Hematopoietic multipotent progenitor cell treated with erythropoietin and hydrocortisone succinate and interleukin-3 and kit ligand, for 15 days (in vitro differentiated cells): ENCODE measurements at regions not wholly inside any gene's neighbourhood (a gene's known extent, or its start where the extent isn't known, plus 50 kb on each side); places are given as distances from the start of the nearest gene placed in this dataset.

Source experiments
- DNase-seq: peaks from one replicate; pipeline ENCODE4 v3.0.0-alpha.2; 2015; ENCODE audit warnings: low spot score

GRCh38 chr13:33372251-33372919 is 86.8 kb upstream of the STARD13 start:
- DNase-seq: no peak

- no peak for DNase-seq
Measured at GRCh38 chr13:33373624-33374023, 88.1 kb upstream of the STARD13 start.

DNA sequence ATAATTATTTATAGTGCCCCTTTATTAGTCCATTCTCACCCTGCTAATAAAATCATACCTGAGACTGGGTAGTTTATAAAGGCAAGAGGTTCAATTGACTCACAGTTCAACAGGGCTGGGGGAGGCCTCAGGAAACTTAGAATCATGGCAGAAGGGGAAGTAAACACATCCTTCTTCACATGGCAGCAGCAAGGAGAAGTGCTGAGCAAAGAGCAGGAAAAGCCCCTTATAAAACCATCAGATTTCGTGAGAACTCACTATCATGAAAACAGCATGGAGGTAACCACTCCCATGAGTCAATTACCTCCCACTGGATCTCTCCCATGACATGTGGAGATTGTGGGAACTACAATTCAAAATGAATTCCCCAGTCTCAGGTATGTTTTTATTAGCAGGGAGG is 89.9 kb upstream of the STARD13 start:
- DNase-seq: no peak

DNA sequence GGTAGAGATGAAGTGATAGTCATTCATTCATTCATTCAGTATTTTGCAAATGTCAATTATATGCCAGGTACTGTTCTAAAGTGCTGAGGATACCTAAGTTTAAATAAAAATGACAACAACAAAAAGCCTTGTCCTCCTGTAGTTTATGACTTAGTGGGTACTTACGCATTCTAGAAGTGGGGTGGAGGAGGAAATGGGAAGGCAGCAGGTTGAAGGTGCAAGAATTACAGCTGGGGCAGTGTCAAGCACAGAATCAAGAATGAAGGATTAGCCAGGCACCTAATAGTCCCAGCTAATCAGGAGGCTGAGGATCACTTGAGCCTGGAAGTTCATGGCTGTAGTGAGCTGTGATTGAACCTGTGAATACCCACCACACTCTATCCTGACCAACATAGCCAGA is 90.7 kb upstream of the STARD13 start:
- DNase-seq: no peak

DNA sequence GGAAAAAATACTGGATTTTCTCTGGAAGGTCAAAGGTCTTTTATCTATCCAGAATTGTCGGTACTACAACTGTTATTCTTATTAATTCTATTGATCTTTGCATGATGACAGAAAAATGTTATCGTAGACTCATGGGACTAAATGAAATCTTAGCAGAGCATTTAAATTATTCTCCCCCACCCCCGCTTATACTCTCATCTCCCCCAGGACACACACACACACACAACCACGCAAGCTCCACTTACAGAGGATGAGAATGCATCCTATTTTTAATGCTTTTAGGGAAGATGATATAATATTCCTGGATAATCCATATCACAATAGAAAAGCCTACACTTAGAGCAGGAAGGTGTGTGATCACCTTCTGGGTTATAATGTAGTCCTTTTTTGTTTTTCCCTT is 91.9 kb upstream of the STARD13 start:
- DNase-seq: no peak

DNA sequence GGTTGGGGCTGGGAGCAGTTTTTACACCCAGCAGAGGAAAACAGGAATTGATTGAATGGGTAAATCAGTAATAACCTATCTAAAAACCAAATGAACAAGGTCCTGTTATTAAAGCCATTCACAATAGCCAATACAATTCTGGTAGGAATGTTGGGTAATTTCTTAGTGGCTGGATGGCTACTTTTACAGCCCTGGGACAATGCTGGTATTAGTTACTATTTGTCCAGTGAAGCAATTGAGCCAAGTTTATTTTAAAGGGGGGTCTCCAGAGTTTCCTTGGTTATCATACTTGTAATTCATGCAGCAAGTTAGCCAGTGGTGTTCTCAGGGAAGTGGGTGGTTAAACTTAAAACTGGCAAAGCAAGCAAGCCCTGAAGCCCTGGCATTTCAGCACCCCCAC is 92.3 kb upstream of the STARD13 start:
- no peak for DNase-seq

DNA sequence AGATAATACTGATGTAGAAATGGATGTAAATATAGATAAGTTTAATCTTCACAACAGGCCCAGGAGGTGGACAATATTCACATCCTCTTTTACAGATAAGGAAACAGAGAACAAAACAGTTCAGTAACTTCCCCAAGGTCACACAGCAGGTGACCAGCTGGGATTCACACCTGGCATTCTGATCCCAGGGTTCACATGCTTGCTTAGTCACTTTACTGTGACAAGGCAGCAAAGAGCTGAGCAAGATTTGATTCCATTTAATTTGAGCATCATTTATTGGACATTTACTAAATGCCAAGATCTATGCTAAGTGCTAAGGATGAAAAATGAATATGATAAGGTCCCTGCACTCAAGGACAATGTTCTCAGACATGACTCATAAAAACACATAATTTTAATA is 94.1 kb upstream of the STARD13 start:
- DNase-seq: no peak

DNA sequence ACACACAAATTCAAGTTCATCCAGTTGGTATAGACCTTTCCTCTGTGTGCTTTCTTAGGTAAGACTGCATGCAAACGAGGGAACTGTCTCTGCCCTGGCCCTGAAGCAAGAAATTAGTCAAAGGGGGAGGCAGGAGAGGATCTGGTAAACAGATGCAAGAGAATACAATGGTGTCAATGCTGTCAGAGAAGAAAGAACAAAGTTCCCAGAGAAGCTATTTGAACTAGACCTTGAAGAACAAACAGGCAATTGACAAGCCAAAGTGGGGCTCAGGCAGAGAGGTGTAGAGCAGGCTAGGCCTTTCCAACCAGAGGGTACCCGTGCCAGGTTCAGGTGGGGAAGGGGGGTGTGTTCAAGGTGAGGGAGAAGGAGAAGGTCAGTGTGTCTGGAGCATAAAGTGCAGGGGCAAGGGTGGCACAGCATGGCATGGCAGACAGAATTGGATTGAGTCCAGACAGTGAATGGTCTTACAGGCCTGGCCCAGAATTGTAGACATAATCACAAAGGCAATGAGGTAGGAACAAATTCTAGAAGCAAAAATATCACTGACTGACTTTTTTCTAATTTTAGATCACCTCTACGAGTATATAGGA is 95.0 kb upstream of the STARD13 start:
- no peak for DNase-seq

DNA sequence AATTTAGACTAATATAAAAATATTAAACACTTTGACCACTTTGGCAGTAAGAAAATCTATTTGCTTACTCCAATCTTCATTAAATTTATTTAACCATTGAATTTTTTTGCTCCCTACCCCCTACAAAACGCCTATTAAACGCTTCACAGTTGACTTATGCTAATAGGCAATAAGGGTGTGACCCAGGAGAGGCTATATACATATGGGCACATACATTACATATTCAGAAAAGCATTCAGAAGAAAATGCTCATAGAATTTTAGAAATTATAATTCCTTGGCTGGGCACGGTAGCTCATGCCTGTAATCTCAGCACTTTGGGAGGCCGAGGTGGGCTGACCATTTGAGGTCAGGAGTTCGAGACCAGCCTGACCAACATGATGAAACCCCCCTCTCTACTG is 95.6 kb upstream of the STARD13 start:
- DNase-seq: no peak

GRCh38 chr13:33381906-33382305 is 96.4 kb upstream of the STARD13 start:
- no peak for DNase-seq

GRCh38 chr13:33383724-33384577 is 98.4 kb upstream of the STARD13 start:
- DNase-seq: no peak

- no peak for DNase-seq
Measured at GRCh38 chr13:33388286-33388998, 102.9 kb upstream of the STARD13 start.

- DNase-seq: no peak
Measured at GRCh38 chr13:33392794-33393405, 107.3 kb upstream of the STARD13 start.

DNA sequence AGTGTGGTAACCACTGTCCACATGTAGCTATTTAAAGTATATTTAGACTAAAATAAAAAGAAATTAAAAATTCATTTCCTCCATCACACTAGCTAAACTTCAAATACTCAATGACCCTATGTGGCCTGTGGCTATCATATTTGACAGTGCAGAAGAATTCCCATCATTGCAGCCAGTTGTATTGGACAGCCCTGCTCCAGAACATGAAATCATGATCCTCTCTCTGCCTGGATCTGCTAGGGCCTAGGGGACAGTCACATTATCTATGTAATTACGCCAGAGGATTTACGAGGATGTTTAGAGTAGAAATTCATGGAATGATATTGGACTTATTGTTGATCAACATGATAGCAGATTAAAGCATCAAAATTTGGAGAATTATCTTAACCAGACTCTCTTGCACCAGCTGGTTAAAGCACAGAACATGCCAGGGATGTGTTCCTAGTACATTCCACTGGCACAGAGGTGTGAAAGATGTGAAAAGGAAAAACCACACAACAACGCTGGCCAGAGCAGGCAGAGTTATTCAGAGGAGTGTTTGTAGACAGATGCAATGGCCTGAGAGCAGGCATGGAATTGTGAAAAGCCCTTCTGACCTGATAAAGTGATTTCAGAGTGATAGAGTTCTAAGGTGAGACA is 108.9 kb upstream of the STARD13 start:
- DNase-seq: no peak

- no peak for DNase-seq
Measured at GRCh38 chr13:33401238-33401637, 115.7 kb upstream of the STARD13 start.

GRCh38 chr13:33402975-33403374 is 117.4 kb upstream of the STARD13 start:
- DNase-seq: no peak

GRCh38 chr13:33403807-33404362 is 118.3 kb upstream of the STARD13 start:
- no peak for DNase-seq

DNA sequence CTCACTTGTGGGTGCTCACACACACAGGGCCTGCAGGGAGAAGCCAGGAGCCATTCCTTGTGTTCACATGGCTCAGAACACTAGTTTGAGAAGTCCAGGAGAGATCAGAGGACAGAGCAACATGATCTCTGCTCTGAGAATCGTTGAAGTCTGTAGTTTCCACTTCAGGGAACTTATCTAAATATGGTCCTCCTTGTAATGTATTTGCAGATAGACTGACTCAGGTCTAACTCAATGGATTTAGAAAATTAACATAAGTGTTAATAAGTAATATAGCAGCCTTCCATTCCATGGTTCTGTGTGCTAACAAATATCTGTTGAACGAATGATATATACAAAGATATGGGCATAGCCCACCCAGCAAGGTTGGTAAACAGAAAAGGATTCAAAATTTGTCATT is 119.8 kb upstream of the STARD13 start:
- no peak for DNase-seq

DNA sequence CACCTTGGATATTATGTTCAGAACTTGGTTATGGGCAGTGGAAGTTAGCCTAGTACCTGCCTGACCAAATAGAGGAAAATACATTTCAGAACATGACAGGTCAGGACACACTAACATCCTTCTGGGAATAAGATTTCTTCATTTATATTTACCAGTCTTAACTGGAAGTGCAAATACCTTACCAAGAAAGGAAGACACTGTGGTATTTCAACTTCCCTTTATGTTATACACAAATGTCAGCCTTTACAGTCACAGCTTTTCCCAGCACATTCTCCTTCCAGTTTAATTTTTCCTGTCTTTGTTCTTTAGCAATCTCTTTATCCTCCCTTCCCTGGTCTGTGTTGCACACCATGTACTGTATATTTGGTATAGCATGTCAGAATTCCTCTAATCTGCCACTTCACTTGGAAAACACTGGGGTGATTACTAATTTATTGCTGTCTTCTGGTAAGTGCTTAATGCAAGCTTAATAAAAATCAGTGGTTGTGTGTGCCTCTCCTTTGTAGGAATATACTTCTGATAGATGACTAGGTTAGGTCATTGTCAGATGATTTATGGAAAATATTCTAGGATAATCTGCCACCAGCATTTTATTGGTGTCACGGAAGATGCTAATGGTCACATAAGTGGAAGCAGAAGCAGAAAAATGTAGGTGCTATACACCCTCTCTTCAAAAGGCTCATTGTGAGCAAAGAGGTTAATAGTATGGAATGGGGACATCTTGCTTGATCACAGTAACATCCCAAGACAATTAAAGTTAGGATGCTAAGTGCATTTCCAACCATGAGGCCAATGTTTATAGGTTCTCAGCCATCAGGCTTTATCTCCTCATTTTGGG is 124.3 kb upstream of the STARD13 start:
- no peak for DNase-seq

GRCh38 chr13:33410619-33411018 is 125.1 kb upstream of the STARD13 start:
- DNase-seq: no peak
